HCT116 (cell line): ENCODE measurements at regions not wholly inside any gene's neighbourhood (a gene's known extent, or its start where the extent isn't known, plus 50 kb on each side); places are given as distances from the start of the nearest gene placed in this dataset.

Experiments
- ATF3 ChIP-seq: IDR thresholded peaks from 2 replicates; pipeline ENCODE4 v1.6.1; 2012
- CBX3 ChIP-seq: IDR thresholded peaks from 2 replicates; pipeline ENCODE4 v1.6.1; 2012; ENCODE audit warnings: low read depth
- CTCF ChIP-seq, 3 experiments: fragments of 200-600 bp in 1 of 3; sonication (generic) in 1 of 3; IDR thresholded peaks in 2 of 3; conservative IDR thresholded peaks in 1 of 3; 2 replicates each; pipeline ENCODE4 v1.5.1; 2012 to 2017; ENCODE audit warnings: low read depth in 2 of 3, low read length in 2 of 3, antibody characterized with exemption in 1 of 3, borderline replicate concordance in 1 of 3, control low read depth in 1 of 3, mild to moderate bottlenecking in 1 of 3, mixed read lengths in 1 of 3, mixed run types in 1 of 3, moderate library complexity in 1 of 3; ENCODE audit not compliant: insufficient read depth in 1 of 3
- EGR1 ChIP-seq: IDR thresholded peaks from 2 replicates; pipeline ENCODE4 v1.6.1; 2012; ENCODE audit warnings: low read depth
- EZH2 ChIP-seq: fragments of 200-600 bp; sonication (generic); IDR thresholded peaks from 2 replicates; pipeline ENCODE4 v1.6.1; 2017; ENCODE audit warnings: antibody characterized with exemption, mixed run types
- EZH2phosphoT487 ChIP-seq: fragments of 200-600 bp; IDR thresholded peaks from 2 replicates; pipeline ENCODE4 v1.6.1; 2018; ENCODE audit warnings: antibody characterized with exemption, borderline replicate concordance
- MAX ChIP-seq: IDR thresholded peaks from 2 replicates; pipeline ENCODE4 v1.6.1; 2012
- POLR2A ChIP-seq: IDR thresholded peaks from 2 replicates; pipeline ENCODE4 v1.7.0; 2011; ENCODE audit warnings: borderline replicate concordance; ENCODE audit not compliant: insufficient read depth, insufficient read length; ENCODE audit errors: extremely low read depth
- POLR2AphosphoS5 ChIP-seq: IDR thresholded peaks from 2 replicates; pipeline ENCODE4 v1.6.1; 2011; ENCODE audit warnings: mild to moderate bottlenecking, low read depth, low read length, moderate library complexity
- RAD21 ChIP-seq: IDR thresholded peaks from 2 replicates; pipeline ENCODE4 v1.6.1; 2012; ENCODE audit warnings: low read depth, mild to moderate bottlenecking
- TF ChIP-seq, protein P1 (sequence below): IDR thresholded peaks from 2 replicates; pipeline ENCODE4 v1.6.1; 2012; ENCODE audit warnings: low read depth

DNA sequence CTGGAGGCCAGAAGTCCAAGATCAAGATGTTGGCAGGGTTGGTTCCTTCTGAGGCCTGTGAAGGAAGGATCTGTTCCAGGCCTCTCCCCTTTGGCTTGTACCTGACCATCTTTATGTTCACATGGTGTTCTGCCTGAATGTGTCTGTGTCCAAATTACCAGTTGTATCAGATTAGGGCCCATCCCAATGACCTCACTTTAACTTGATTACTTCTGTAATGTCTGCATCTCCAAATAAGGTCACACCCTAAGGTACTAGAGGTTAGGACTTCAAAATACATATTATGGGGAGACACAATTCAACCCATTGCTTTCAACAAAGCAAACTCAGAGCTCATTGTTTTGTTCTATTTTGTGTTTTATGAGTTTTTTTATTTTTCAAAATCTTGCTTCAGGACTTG is 75.7 kb downstream of the TNFAIP3 start:
- no peak for TF ChIP-seq EZH2phosphoT487
- no peak for TF ChIP-seq POLR2A
- no peak for TF ChIP-seq RAD21
- no peak for TF ChIP-seq CTCF (IDR thresholded peaks at IDR 0.05 in 2 of 3, conservative IDR thresholded peaks at IDR 0.05 in 1 of 3; ENCODE audit: borderline replicate concordance in 1 of 3, insufficient read depth in 1 of 3, low read depth in 2 of 3, low read length in 2 of 3)
- TF ChIP-seq MAX, result no peak
- TF ChIP-seq POLR2AphosphoS5, result no peak
- TF ChIP-seq CBX3, result no peak
- TF ChIP-seq, protein P1, sequence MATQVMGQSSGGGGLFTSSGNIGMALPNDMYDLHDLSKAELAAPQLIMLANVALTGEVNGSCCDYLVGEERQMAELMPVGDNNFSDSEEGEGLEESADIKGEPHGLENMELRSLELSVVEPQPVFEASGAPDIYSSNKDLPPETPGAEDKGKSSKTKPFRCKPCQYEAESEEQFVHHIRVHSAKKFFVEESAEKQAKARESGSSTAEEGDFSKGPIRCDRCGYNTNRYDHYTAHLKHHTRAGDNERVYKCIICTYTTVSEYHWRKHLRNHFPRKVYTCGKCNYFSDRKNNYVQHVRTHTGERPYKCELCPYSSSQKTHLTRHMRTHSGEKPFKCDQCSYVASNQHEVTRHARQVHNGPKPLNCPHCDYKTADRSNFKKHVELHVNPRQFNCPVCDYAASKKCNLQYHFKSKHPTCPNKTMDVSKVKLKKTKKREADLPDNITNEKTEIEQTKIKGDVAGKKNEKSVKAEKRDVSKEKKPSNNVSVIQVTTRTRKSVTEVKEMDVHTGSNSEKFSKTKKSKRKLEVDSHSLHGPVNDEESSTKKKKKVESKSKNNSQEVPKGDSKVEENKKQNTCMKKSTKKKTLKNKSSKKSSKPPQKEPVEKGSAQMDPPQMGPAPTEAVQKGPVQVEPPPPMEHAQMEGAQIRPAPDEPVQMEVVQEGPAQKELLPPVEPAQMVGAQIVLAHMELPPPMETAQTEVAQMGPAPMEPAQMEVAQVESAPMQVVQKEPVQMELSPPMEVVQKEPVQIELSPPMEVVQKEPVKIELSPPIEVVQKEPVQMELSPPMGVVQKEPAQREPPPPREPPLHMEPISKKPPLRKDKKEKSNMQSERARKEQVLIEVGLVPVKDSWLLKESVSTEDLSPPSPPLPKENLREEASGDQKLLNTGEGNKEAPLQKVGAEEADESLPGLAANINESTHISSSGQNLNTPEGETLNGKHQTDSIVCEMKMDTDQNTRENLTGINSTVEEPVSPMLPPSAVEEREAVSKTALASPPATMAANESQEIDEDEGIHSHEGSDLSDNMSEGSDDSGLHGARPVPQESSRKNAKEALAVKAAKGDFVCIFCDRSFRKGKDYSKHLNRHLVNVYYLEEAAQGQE, result no peak
- no peak for TF ChIP-seq EZH2
- TF ChIP-seq EGR1, result no peak
- no peak for TF ChIP-seq ATF3
